ENCODE measurements at regions not wholly inside any gene's neighbourhood (a gene's known extent, or its start where the extent isn't known, plus 50 kb on each side); places are given as distances from the start of the nearest gene placed in this dataset.

DNA sequence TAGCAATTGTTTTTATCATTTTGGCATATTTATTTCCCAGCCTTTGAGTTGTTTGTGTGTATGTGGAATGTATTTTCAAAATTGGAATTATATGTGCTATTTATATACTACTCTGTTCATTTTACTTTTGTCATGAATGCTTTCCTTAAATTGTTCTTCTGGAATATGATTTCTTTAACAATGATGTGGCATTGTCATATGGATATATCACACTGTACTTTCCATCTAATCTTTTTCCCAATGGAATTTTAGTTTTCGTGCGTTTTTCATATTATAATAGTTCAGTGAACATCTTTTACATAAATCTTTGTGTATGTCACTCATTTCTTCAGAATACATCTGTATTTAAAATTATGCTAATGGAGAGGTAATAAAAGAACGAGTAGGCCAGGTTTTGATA is 980.1 kb upstream of the WWC1 start:
- TF ChIP-seq POLR2AphosphoS5 (IDR thresholded peaks at IDR 0.05): no peak
- no peak for TF ChIP-seq CTCF (IDR thresholded peaks at IDR 0.05)
- no peak for TF ChIP-seq POLR2A (IDR thresholded peaks at IDR 0.05)

All from transverse colon (tissue), 4 donors.